NT2/D1 (cell line): ENCODE measurements at regions not wholly inside any gene's neighbourhood (a gene's known extent, or its start where the extent isn't known, plus 50 kb on each side); places are given as distances from the start of the nearest gene placed in this dataset.

ENCODE experiments used
- DNase-seq: peaks from one replicate; pipeline ENCODE4 v3.0.0-alpha.2; 2011; ENCODE audit warnings: low read depth, low spot score
- H3K27me3 ChIP-seq: 2 replicates; pipeline ENCODE4 v1.6.0; 2011; ENCODE audit warnings: mild to moderate bottlenecking; ENCODE audit not compliant: insufficient read length, insufficient read depth
- H3K36me3 ChIP-seq: 2 replicates; pipeline ENCODE4 v1.6.1; 2011; ENCODE audit warnings: mild to moderate bottlenecking, low read length, mixed read lengths; ENCODE audit not compliant: insufficient read depth, insufficient read length
- H3K4me1 ChIP-seq: 2 replicates; pipeline ENCODE4 v1.5.1; 2011; ENCODE audit not compliant: insufficient read depth, insufficient read length
- H3K4me3 ChIP-seq: 2 replicates; pipeline ENCODE4 v1.5.1; 2011; ENCODE audit warnings: low read depth; ENCODE audit not compliant: insufficient read length
- H3K9ac ChIP-seq: 2 replicates; pipeline ENCODE4 v1.6.0; 2011; ENCODE audit warnings: low read depth; ENCODE audit not compliant: insufficient read length
- H3K9me3 ChIP-seq: 2 replicates; pipeline ENCODE4 v1.5.1; 2011; ENCODE audit warnings: mild to moderate bottlenecking, low read length; ENCODE audit not compliant: insufficient read depth
- SUZ12 ChIP-seq: IDR thresholded peaks from 2 replicates; pipeline ENCODE4 v1.6.1; 2011; ENCODE audit not compliant: insufficient read length, insufficient read depth; ENCODE audit errors: extremely low read depth
- YY1 ChIP-seq: IDR thresholded peaks from 2 replicates; pipeline ENCODE4 v1.6.1; 2011; ENCODE audit not compliant: insufficient read length, insufficient read depth
- ZNF274 ChIP-seq: IDR thresholded peaks from 2 replicates; pipeline ENCODE4 v1.6.1; 2011; ENCODE audit warnings: mild to moderate bottlenecking, low read depth, low read length

- no peak overlapping the region for H3K4me3 ChIP-seq
- no peaks in the 10 kb centered on the region for H3K9me3 ChIP-seq
- TF ChIP-seq SUZ12 (no peak), ZNF274 (no peak), YY1 (no peak)
- H3K27me3 ChIP-seq: no peaks in the 10 kb centered on the region
- DNase-seq: no peak
- H3K4me1 ChIP-seq: no peaks in the 10 kb centered on the region
- H3K9ac ChIP-seq: no peak overlapping the region
- H3K36me3 ChIP-seq: no peaks in the 10 kb centered on the region
Observed at GRCh38 chr7:67786021-67786420, 789.4 kb downstream of the TYW1 start.

GRCh38 chr7:67788669-67789068 is 792.0 kb downstream of the TYW1 start:
- Histone ChIP-seq H3K9ac (no peak overlapping the region), H3K36me3 (no peaks in the 10 kb centered on the region), H3K27me3 (no peaks in the 10 kb centered on the region), H3K9me3 (no peaks in the 10 kb centered on the region), H3K4me3 (no peak overlapping the region), H3K4me1 (no peaks in the 10 kb centered on the region)
- no peak for DNase-seq
- TF ChIP-seq SUZ12 (no peak), YY1 (no peak), ZNF274 (no peak)

- Histone ChIP-seq H3K9me3 (no peaks in the 10 kb centered on the region), H3K4me3 (no peak overlapping the region), H3K27me3 (no peaks in the 10 kb centered on the region), H3K4me1 (no peaks in the 10 kb centered on the region), H3K36me3 (no peaks in the 10 kb centered on the region), H3K9ac (no peak overlapping the region)
- DNase-seq: no peak
- no peak for TF ChIP-seq SUZ12
- no peak for TF ChIP-seq ZNF274
- TF ChIP-seq YY1: no peak
Observed at GRCh38 chr7:67791918-67792317, 795.3 kb downstream of the TYW1 start.

GRCh38 chr7:67794544-67794943 is 797.9 kb downstream of the TYW1 start:
- no peaks in the 10 kb centered on the region for H3K27me3 ChIP-seq
- no peak overlapping the region for H3K9ac ChIP-seq
- no peak for TF ChIP-seq ZNF274
- no peak for TF ChIP-seq SUZ12
- TF ChIP-seq YY1: no peak
- H3K9me3 ChIP-seq: no peaks in the 10 kb centered on the region
- no peak overlapping the region for H3K4me3 ChIP-seq
- no peaks in the 10 kb centered on the region for H3K36me3 ChIP-seq
- DNase-seq: no peak
- H3K4me1 ChIP-seq: no peaks in the 10 kb centered on the region

GRCh38 chr7:67803789-67804188 is 807.2 kb downstream of the TYW1 start:
- no peak for DNase-seq
- no peak for TF ChIP-seq YY1
- no peak for TF ChIP-seq SUZ12
- no peak for TF ChIP-seq ZNF274
- no peak overlapping the region for H3K9ac ChIP-seq
- no peaks in the 10 kb centered on the region for H3K9me3 ChIP-seq
- H3K4me1 ChIP-seq: no peaks in the 10 kb centered on the region
- H3K36me3 ChIP-seq: no peaks in the 10 kb centered on the region
- H3K27me3 ChIP-seq: no peaks in the 10 kb centered on the region
- H3K4me3 ChIP-seq: no peak overlapping the region

GRCh38 chr7:67805921-67806471 is 809.4 kb downstream of the TYW1 start:
- Histone ChIP-seq H3K9ac (no peak overlapping the region), H3K36me3 (no peaks in the 10 kb centered on the region), H3K9me3 (no peaks in the 10 kb centered on the region), H3K27me3 (no peaks in the 10 kb centered on the region), H3K4me3 (no peak overlapping the region), H3K4me1 (no peaks in the 10 kb centered on the region)
- TF ChIP-seq SUZ12 (no peak), ZNF274 (no peak), YY1 (no peak)
- no peak for DNase-seq

GRCh38 chr7:67807826-67808225 is 811.2 kb downstream of the TYW1 start:
- Histone ChIP-seq H3K27me3 (no peaks in the 10 kb centered on the region), H3K9ac (no peak overlapping the region), H3K9me3 (no peaks in the 10 kb centered on the region), H3K4me3 (no peak overlapping the region), H3K4me1 (no peaks in the 10 kb centered on the region), H3K36me3 (no peaks in the 10 kb centered on the region)
- DNase-seq: no peak
- TF ChIP-seq YY1 (no peak), SUZ12 (no peak), ZNF274 (no peak)

GRCh38 chr7:67809586-67809985 is 813.0 kb downstream of the TYW1 start:
- H3K36me3 ChIP-seq: no peaks in the 10 kb centered on the region
- no peak for DNase-seq
- H3K27me3 ChIP-seq: no peaks in the 10 kb centered on the region
- H3K4me3 ChIP-seq: no peak overlapping the region
- TF ChIP-seq ZNF274 (no peak), YY1 (no peak), SUZ12 (no peak)
- no peak overlapping the region for H3K9ac ChIP-seq
- no peaks in the 10 kb centered on the region for H3K9me3 ChIP-seq
- no peaks in the 10 kb centered on the region for H3K4me1 ChIP-seq
